ENCODE measurements at regions not wholly inside any gene's neighbourhood (a gene's known extent, or its start where the extent isn't known, plus 50 kb on each side); places are given as distances from the start of the nearest gene placed in this dataset.

- TF ChIP-seq ZNF710 (CRISPR knock-in tag; IDR thresholded peaks at IDR 0.05; ENCODE audit: borderline replicate concordance) (peak; percentile 56; the same call in 1 of the 2 replicates), ZNF3 (CRISPR knock-in tag; IDR thresholded peaks at IDR 0.05) (0 out of 2 replicates have a peak, but pooled peaks have one; percentile 48), ZNF605 (CRISPR knock-in tag; IDR thresholded peaks at IDR 0.05) (0 out of 2 replicates have a peak, but pooled peaks have one; percentile 25), SSRP1 (CRISPR knock-in tag; IDR thresholded peaks at IDR 0.05) (no peak; the same call in 1 of the 2 replicates), TBL1XR1 (IDR thresholded peaks at IDR 0.05; ENCODE audit: borderline replicate concordance, low read length, partially characterized antibody) (no peak), ZNF326 (CRISPR knock-in tag; IDR thresholded peaks at IDR 0.05; ENCODE audit: borderline replicate concordance) (no peak), ARNT (IDR thresholded peaks at IDR 0.05) (no peak), DRAP1 (CRISPR knock-in tag; IDR thresholded peaks at IDR 0.05) (peak; percentile 52; the same call in 1 of the 2 replicates), FOXP1 (IDR thresholded peaks at IDR 0.05) (no peak), FOXP1 (CRISPR knock-in tag; IDR thresholded peaks at IDR 0.05) (peak; percentile 79; the same call in 1 of the 2 replicates), ZNF512 (CRISPR knock-in tag; IDR thresholded peaks at IDR 0.05) (no peak), GATAD1 (CRISPR knock-in tag; IDR thresholded peaks at IDR 0.05) (no peak), ZNF629 (CRISPR knock-in tag; conservative IDR thresholded peaks at IDR 0.05) (no peak), MLX (CRISPR knock-in tag; IDR thresholded peaks at IDR 0.05) (no peak), ZNF513 (CRISPR knock-in tag; conservative IDR thresholded peaks at IDR 0.05) (no peak), PTBP1 (IDR thresholded peaks at IDR 0.05; ENCODE audit: low read depth, low read length, poor library complexity, severe bottlenecking) (no peak), ZNF350 (CRISPR knock-in tag; IDR thresholded peaks at IDR 0.05; ENCODE audit: borderline replicate concordance, low read depth) (peak; percentile 52; the same call in 1 of the 2 replicates), TCF7L2 (IDR thresholded peaks at IDR 0.05; ENCODE audit: low read depth, low read length) (0 out of 2 replicates have a peak, but pooled peaks have one; percentile 40), ZNF256 (CRISPR knock-in tag; conservative IDR thresholded peaks at IDR 0.05) (0 out of 2 replicates have a peak, but pooled peaks have one; percentile 35), FOXA3 (CRISPR knock-in tag; IDR thresholded peaks at IDR 0.05) (peak; percentile 70; the same call in 1 of the 2 replicates), ADNP (CRISPR knock-in tag; IDR thresholded peaks at IDR 0.05) (0 out of 2 replicates have a peak, but pooled peaks have one; percentile 21), GATAD2A (CRISPR knock-in tag; IDR thresholded peaks at IDR 0.05) (peak; percentile 72; the same call in 1 of the 2 replicates), NR2F6 (IDR thresholded peaks at IDR 0.05) (peak; percentile 88), NR2F6 (CRISPR knock-in tag; IDR thresholded peaks at IDR 0.05) (peak; percentile 93)
Observed at GRCh38 chr11:34783816-34784317, 132.3 kb downstream of the APIP start (continued).
